GM19351 (cell line): ENCODE measurements at regions not wholly inside any gene's neighbourhood (a gene's known extent, or its start where the extent isn't known, plus 50 kb on each side); places are given as distances from the start of the nearest gene placed in this dataset.
A peak's percentile ranks its signal among the peaks of the same experiment; 100 is the strongest.
"Not testable (repeated sequence)": the region's sequence is repeated elsewhere in the genome, so short reads cannot be mapped to it uniquely, and the experiment has no call there.

Experiments
- ATAC-seq: cut with Tn5 transposase; IDR thresholded peaks from one replicate; pipeline ENCODE4 v1.9.1; 2021; ENCODE audit warnings: mild to moderate bottlenecking, moderate library complexity; ENCODE audit not compliant: unreplicated experiment

- ATAC-seq = no peak
Measured at GRCh38 chr3:180743813-180744590, 64.7 kb upstream of the CCDC39 start.

- ATAC-seq = no peak
Measured at GRCh38 chr3:180747805-180748361, 68.6 kb upstream of the CCDC39 start.

- ATAC-seq = no peak
Measured at GRCh38 chr3:180749322-180749721, 70.0 kb upstream of the CCDC39 start.

GRCh38 chr3:180749796-180750195 is 70.5 kb upstream of the CCDC39 start:
- ATAC-seq = no peak

- no peak for ATAC-seq
Measured at GRCh38 chr3:180755556-180755955, 76.3 kb upstream of the CCDC39 start.

- ATAC-seq = no peak
Measured at GRCh38 chr3:180762866-180763265, 83.6 kb upstream of the CCDC39 start.

- no peak for ATAC-seq
Measured at GRCh38 chr3:180764481-180764880, 85.2 kb upstream of the CCDC39 start.

- ATAC-seq = no peak
Measured at GRCh38 chr3:180770639-180771038, 91.3 kb upstream of the CCDC39 start.

- ATAC-seq = no peak
Measured at GRCh38 chr3:180776433-180776832, 97.1 kb upstream of the CCDC39 start.

GRCh38 chr3:180782195-180782984 is 103.1 kb upstream of the CCDC39 start:
- no peak for ATAC-seq

- ATAC-seq = not testable (repeated sequence)
Measured at GRCh38 chr3:180786227-180786626, 106.9 kb upstream of the CCDC39 start.

GRCh38 chr3:180789774-180790173 is 110.5 kb upstream of the CCDC39 start:
- ATAC-seq = no peak

- ATAC-seq = no peak
Measured at GRCh38 chr3:180798197-180798596, 114.3 kb upstream of the FXR1 start.

- ATAC-seq = peak; percentile 65
Measured at GRCh38 chr3:180802837-180803236, 109.6 kb upstream of the FXR1 start.

GRCh38 chr3:180804916-180805315 is 107.6 kb upstream of the FXR1 start:
- no peak for ATAC-seq

- ATAC-seq = no peak
Measured at GRCh38 chr3:180808823-180809575, 103.5 kb upstream of the FXR1 start.

GRCh38 chr3:180820400-180820799 is 92.1 kb upstream of the FXR1 start:
- no peak for ATAC-seq

- ATAC-seq = no peak
Measured at GRCh38 chr3:180825964-180826363, 86.5 kb upstream of the FXR1 start.

- ATAC-seq = no peak
Measured at GRCh38 chr3:180827171-180827570, 85.3 kb upstream of the FXR1 start.

GRCh38 chr3:180828001-180828720 is 84.3 kb upstream of the FXR1 start:
- no peak for ATAC-seq
